IMR-90 (cell line): ENCODE measurements at regions not wholly inside any gene's neighbourhood (a gene's known extent, or its start where the extent isn't known, plus 50 kb on each side); places are given as distances from the start of the nearest gene placed in this dataset.

ENCODE experiments used
- ATAC-seq: fragments of 200-7000 bp; cut with Tn5 transposase; 2 replicates; pipeline ENCODE4 v1.9.1; 2020; ENCODE audit warnings: low read depth, mild to moderate bottlenecking, moderate library complexity
- BruUV-seq: library from RNA; stranded (reverse); fragments of 400-500 nt; replicated peaks from 2 replicates; lab custom pipeline; 2021; lab: Mats Ljungman, UMichigan
- CTCF ChIA-PET: fragments of 300-600 bp; formaldehyde crosslinking; extraction: SDS; loops from one replicate; lab custom pipeline; 2021; ENCODE audit warnings: antibody characterized with exemption; lab: Yijun Ruan, JAX
- POLR2A ChIA-PET: fragments of 300-600 bp; sonication (Branson Sonifier 250); formaldehyde crosslinking; loops from one replicate; lab custom pipeline; 2022; ENCODE audit warnings: antibody characterized with exemption; ENCODE audit not compliant: unreplicated experiment; lab: Charles Lee
- DNase-seq: peaks from one replicate; pipeline ENCODE4 v3.0.0; 2013
- H2AFZ ChIP-seq: replicated peaks from 2 replicates; pipeline ENCODE3; 2013; ENCODE audit warnings: low read length, mild to moderate bottlenecking; ENCODE audit not compliant: poor library complexity
- H2AK5ac ChIP-seq: 2 replicates; pipeline ENCODE4 v1.6.1; 2013; ENCODE audit warnings: low read depth, low read length, inconsistent platforms
- H2AK9ac ChIP-seq: replicated peaks from 2 replicates; pipeline ENCODE3; 2013; ENCODE audit warnings: mild to moderate bottlenecking, low read depth, low read length, moderate library complexity; ENCODE audit not compliant: poor library complexity
- H2BK120ac ChIP-seq: 2 replicates; pipeline ENCODE4 v1.6.1; 2013; ENCODE audit warnings: low read depth, low read length, inconsistent platforms
- H2BK15ac ChIP-seq: 3 replicates; pipeline ENCODE4 v1.6.1; 2013; ENCODE audit warnings: low read depth, low read length, inconsistent platforms
- H2BK20ac ChIP-seq: 2 replicates; pipeline ENCODE4 v1.6.1; 2013; ENCODE audit warnings: low read depth, mild to moderate bottlenecking, inconsistent platforms, low read length, moderate library complexity
- H2BK5ac ChIP-seq: 2 replicates; pipeline ENCODE4 v1.6.1; 2013; ENCODE audit warnings: mild to moderate bottlenecking, low read depth, low read length, inconsistent platforms; ENCODE audit not compliant: poor library complexity, severe bottlenecking
- H3K14ac ChIP-seq: replicated peaks from 2 replicates; pipeline ENCODE4 v1.6.1; 2013; ENCODE audit warnings: low read depth, low read length, inconsistent platforms
- H3K18ac ChIP-seq: 2 replicates; pipeline ENCODE4 v1.6.1; 2013; ENCODE audit warnings: low read depth, low read length, control low read depth
- H3K23ac ChIP-seq: 2 replicates; pipeline ENCODE4 v1.6.1; 2013; ENCODE audit warnings: low read depth, low read length, inconsistent platforms
- H3K27ac ChIP-seq: 2 replicates; pipeline ENCODE4 v1.5.1; 2013; ENCODE audit warnings: mild to moderate bottlenecking, control low read depth, low read length; ENCODE audit not compliant: insufficient read depth
- H3K27me3 ChIP-seq: 2 replicates; pipeline ENCODE4 v1.6.1; 2013; ENCODE audit warnings: low read length; ENCODE audit not compliant: control insufficient read depth, insufficient read depth
- H3K36me3 ChIP-seq: 2 replicates; pipeline ENCODE4 v1.6.1; 2013; ENCODE audit warnings: low read length, mixed read lengths; ENCODE audit not compliant: control insufficient read depth, insufficient read depth
- H3K4ac ChIP-seq: 2 replicates; pipeline ENCODE4 v1.6.1; 2013; ENCODE audit warnings: low read depth, low read length, inconsistent platforms
- H3K4me1 ChIP-seq: 2 replicates; pipeline ENCODE4 v1.6.1; 2013; ENCODE audit warnings: low read length, mixed read lengths; ENCODE audit not compliant: control insufficient read depth, insufficient read depth
- H3K4me2 ChIP-seq: 2 replicates; pipeline ENCODE4 v1.6.1; 2013; ENCODE audit warnings: low read depth, mild to moderate bottlenecking, control low read depth, low read length, moderate library complexity
- H3K4me3 ChIP-seq: 2 replicates; pipeline ENCODE4 v1.5.1; 2013; ENCODE audit warnings: low read depth, mild to moderate bottlenecking, control low read depth, low read length, moderate library complexity; ENCODE audit not compliant: insufficient read depth
- H3K56ac ChIP-seq: 2 replicates; pipeline ENCODE4 v1.6.1; 2013; ENCODE audit warnings: low read length, inconsistent platforms; ENCODE audit not compliant: insufficient read depth; ENCODE audit errors: extremely low read depth
- H3K79me1 ChIP-seq, 2 experiments: 2 replicates each; pipeline ENCODE4 v1.6.1; 2013; ENCODE audit warnings: low read length in 2 of 2, inconsistent platforms in 1 of 2, low read depth in 1 of 2
- H3K9ac ChIP-seq: 2 replicates; pipeline ENCODE4 v1.6.1; 2013; ENCODE audit warnings: low read depth, low read length, control low read depth
- H3K9me1 ChIP-seq: 2 replicates; pipeline ENCODE4 v1.6.1; 2013; ENCODE audit warnings: low read length, inconsistent platforms; ENCODE audit not compliant: insufficient read depth
- H3K9me3 ChIP-seq: 2 replicates; pipeline ENCODE4 v1.6.1; 2013; ENCODE audit warnings: low read length; ENCODE audit not compliant: control insufficient read depth, insufficient read depth
- H4K20me1 ChIP-seq: 2 replicates; pipeline ENCODE4 v1.6.1; 2013; ENCODE audit warnings: low read length, inconsistent platforms; ENCODE audit not compliant: insufficient read depth
- H4K5ac ChIP-seq: 2 replicates; pipeline ENCODE4 v1.6.1; 2013; ENCODE audit warnings: mild to moderate bottlenecking, low read depth, low read length, control low read depth
- H4K8ac ChIP-seq, 2 experiments: 2 replicates each; pipeline ENCODE4 v1.6.1; 2013; ENCODE audit warnings: low read depth in 2 of 2, low read length in 2 of 2, control low read depth in 1 of 2, inconsistent platforms in 1 of 2
- H4K91ac ChIP-seq: 2 replicates; pipeline ENCODE4 v1.6.1; 2013; ENCODE audit warnings: low read depth, low read length, inconsistent platforms; ENCODE audit not compliant: insufficient read depth
- RAD21 ChIP-seq: IDR thresholded peaks from 2 replicates; pipeline ENCODE4 v1.6.1; 2012; ENCODE audit warnings: low read length, improper control_type of control experiment
- RCOR1 ChIP-seq: IDR thresholded peaks from 2 replicates; pipeline ENCODE4 v1.6.1; 2012; ENCODE audit warnings: mild to moderate bottlenecking, low read length, improper control_type of control experiment; ENCODE audit not compliant: insufficient replicate concordance
- RFX5 ChIP-seq: IDR thresholded peaks from 2 replicates; pipeline ENCODE4 v1.8.0; 2012; ENCODE audit warnings: low read depth, mild to moderate bottlenecking, low read length, moderate library complexity
- SMC3 ChIP-seq: fragments of 150-350 bp; IDR thresholded peaks from 2 replicates; pipeline ENCODE4 v1.6.1; 2016; ENCODE audit warnings: low read depth, mild to moderate bottlenecking, antibody characterized with exemption, low read length, moderate library complexity
- WGBS, 2 experiments: methylation state at CpG; one replicate each; pipeline versions ENCODE4 v1.1.5 to v1.1.7; 2013; ENCODE audit warnings: missing lambda C conversion rate in 2 of 2; ENCODE audit not compliant: insufficient read length in 1 of 2; ENCODE audit errors: extremely low coverage in 2 of 2; 5-methylcytosine and 5-hydroxymethylcytosine counted together
- dilution Hi-C: fragments of 300-500 bp; cut with HindIII; formaldehyde crosslinking; loops from one replicate; pipeline ENCODE4 v1.14.3; 2018; ENCODE audit warnings: low sequenced_read_pairs; ENCODE audit not compliant: unreplicated experiment
- in situ Hi-C: fragments of 300-500 bp; cut with MboI; formaldehyde crosslinking; loops from 3 replicates; pipeline ENCODE4 v1.14.3; 2019; ENCODE audit warnings: low sequenced_read_pairs, inconsistent platforms, mixed read lengths
- intact Hi-C: fragments of 100-400 bp; cut with micrococcal nuclease; formaldehyde crosslinking; loops from 2 replicates; pipeline ENCODE4 v1.10.0; 2022
- TF ChIP-seq, protein P1 (sequence below): conservative IDR thresholded peaks from 2 replicates; pipeline ENCODE4 v1.5.1; 2012; ENCODE audit warnings: mild to moderate bottlenecking, low read depth, low read length, improper control_type of control experiment

GRCh38 chr17:6913608-6914443, 82.0 kb upstream of the ALOX12 start:
- Histone ChIP-seq H2AK5ac (no peak overlapping the region), H3K23ac (no peak overlapping the region), H3K4me2 (no peak overlapping the region), H2BK5ac (no peak overlapping the region), H2AK9ac (peak overlapping the region; percentile 55), H2AFZ (peak overlapping the region; percentile 70), H3K4ac (no peak overlapping the region), H3K27me3 (peaks cover 22% of the 10 kb centered on the region), H2BK20ac (no peak overlapping the region), H3K4me1 (no peaks in the 10 kb centered on the region), H2BK15ac (no peak overlapping the region), H3K27ac (no peak overlapping the region), H3K56ac (no peak overlapping the region), H3K18ac (no peak overlapping the region), H3K36me3 (no peaks in the 10 kb centered on the region), H3K9ac (no peak overlapping the region), H2BK120ac (no peak overlapping the region), H3K9me3 (no peaks in the 10 kb centered on the region), H3K79me1 (no peaks in the 10 kb centered on the region), H3K4me3 (no peak overlapping the region), H3K14ac (no peak overlapping the region), H3K9me1 (no peaks in the 10 kb centered on the region), H4K5ac (no peak overlapping the region), H4K20me1 (peaks cover 4% of the 10 kb centered on the region; the same call in 1 of the 2 replicates), H4K91ac (no peak overlapping the region), H4K8ac (no peak overlapping the region)
- WGBS, 2 experiments, result 42% methylated on average over 8 of the region's 32 CpGs; no CpG with 5 or more reads in 1 of the 2 experiments
- no TSS peak for BruUV-seq
- ATAC-seq (peak; percentile 97), DNase-seq (peak; percentile 42)
- TF ChIP-seq, protein P1, sequence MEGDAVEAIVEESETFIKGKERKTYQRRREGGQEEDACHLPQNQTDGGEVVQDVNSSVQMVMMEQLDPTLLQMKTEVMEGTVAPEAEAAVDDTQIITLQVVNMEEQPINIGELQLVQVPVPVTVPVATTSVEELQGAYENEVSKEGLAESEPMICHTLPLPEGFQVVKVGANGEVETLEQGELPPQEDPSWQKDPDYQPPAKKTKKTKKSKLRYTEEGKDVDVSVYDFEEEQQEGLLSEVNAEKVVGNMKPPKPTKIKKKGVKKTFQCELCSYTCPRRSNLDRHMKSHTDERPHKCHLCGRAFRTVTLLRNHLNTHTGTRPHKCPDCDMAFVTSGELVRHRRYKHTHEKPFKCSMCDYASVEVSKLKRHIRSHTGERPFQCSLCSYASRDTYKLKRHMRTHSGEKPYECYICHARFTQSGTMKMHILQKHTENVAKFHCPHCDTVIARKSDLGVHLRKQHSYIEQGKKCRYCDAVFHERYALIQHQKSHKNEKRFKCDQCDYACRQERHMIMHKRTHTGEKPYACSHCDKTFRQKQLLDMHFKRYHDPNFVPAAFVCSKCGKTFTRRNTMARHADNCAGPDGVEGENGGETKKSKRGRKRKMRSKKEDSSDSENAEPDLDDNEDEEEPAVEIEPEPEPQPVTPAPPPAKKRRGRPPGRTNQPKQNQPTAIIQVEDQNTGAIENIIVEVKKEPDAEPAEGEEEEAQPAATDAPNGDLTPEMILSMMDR, result peak; percentile 83
- TF ChIP-seq RAD21 (peak; percentile 84), RFX5 (no peak), RCOR1 (no peak), SMC3 (peak; percentile 87)
- intact Hi-C loops (loop anchor here (1.0 kb wide), 3 partner anchors 90 to 222 kb away; no protein-coding TSS in a partner anchor), dilution Hi-C loops (no loop called here), in situ Hi-C loops (loop anchor here (5.0 to 25.0 kb wide), 2 partner anchors 93 to 223 kb away; no protein-coding TSS in a partner anchor)
- ChIA-PET POLR2A (no interaction called here), CTCF (interaction anchor here (0.6 to 2.8 kb wide), 2 partner anchors 79 to 90 kb away, joined by 3 to 10 read pairs; no protein-coding TSS in a partner anchor)
